GM19043 (cell line): ENCODE measurements at regions not wholly inside any gene's neighbourhood (a gene's known extent, or its start where the extent isn't known, plus 50 kb on each side); places are given as distances from the start of the nearest gene placed in this dataset.
"Not testable (repeated sequence)": the region's sequence is repeated elsewhere in the genome, so short reads cannot be mapped to it uniquely, and the experiment has no call there.

Source experiments
- ATAC-seq: cut with Tn5 transposase; IDR thresholded peaks from one replicate; pipeline ENCODE4 v1.9.1; 2021; ENCODE audit warnings: low read depth; ENCODE audit not compliant: unreplicated experiment

DNA sequence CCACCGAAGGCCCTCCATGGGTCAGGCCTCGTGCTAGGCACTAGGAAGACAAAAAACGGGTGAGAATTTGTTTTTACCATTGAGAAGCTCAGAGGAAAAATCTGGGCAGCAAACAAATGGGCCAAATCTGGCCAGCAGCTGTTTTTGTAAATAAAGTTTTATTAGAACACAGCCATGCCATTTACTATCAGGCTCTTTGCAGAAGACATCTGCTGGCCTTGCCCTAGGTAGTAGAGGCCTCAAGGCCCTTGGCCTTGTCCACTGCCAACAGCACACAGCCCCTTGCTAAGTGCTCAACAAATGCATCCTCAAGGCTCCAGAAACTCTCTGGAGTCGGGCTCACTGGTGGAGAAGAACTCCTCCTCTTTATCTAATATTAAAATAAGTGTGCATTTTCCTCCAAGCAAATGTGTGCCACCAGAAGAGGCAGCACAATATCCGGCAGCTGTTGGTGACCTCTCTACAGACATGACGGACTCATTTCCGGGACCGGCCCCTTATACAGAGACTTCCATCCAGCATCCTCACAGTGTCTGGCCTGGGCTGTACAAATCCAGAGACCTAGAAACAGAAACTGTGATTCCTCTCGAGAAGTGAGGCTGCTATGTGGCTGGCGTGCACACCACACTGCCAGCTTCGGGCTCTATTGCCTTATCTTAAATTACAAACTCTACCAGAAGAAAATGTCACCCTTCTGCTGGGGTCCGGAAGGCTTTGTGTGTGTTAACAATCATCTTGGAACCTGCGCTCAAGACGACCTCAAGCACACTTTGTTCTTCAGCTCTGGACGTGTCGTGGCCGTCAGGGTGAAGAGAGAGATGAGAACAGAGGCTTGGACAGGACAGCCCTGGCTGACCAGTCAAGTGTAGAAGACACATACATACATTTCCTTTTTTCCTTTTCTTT lies 203.9 kb downstream of the TOMM20 start:
- ATAC-seq = no peak

DNA sequence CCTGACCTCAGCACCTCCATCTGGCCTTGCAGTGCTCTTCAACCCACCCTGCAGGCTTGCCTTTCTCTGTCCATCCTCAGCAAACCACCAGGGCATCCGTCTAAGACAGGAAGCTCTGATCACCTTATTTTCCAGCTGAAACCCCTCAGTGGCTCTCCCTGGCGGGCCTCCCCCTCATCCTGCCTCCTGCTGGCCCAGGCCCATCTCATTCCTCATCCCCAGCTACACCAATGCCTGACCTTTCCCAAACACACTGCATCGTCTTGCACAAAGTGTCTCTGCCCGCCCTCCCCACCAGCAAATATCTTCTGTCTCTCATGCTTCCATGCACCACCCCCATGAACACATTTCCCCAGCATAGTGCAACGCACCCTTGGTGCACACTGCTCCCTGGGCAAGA lies 205.0 kb downstream of the TOMM20 start:
- no peak for ATAC-seq

DNA sequence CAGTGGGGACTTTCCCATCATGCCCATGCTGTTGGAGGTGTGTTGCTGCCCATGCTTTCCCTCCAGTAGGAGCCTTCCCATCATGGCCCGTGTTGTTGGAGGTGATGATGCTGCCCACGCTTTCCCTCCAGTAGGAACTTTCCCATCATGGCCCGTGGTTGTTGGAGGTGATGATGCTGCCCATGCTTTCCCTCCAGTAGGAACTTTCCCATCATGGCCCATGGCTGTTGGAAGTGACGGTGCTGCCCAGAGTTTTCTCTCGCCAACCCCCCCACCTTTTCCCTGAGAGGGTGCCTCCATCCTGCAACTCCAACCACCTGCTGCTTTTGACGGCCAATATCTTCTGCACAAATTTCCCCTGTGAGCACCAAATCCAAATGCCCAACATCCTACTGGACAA lies 205.7 kb downstream of the TOMM20 start:
- no peak for ATAC-seq

DNA sequence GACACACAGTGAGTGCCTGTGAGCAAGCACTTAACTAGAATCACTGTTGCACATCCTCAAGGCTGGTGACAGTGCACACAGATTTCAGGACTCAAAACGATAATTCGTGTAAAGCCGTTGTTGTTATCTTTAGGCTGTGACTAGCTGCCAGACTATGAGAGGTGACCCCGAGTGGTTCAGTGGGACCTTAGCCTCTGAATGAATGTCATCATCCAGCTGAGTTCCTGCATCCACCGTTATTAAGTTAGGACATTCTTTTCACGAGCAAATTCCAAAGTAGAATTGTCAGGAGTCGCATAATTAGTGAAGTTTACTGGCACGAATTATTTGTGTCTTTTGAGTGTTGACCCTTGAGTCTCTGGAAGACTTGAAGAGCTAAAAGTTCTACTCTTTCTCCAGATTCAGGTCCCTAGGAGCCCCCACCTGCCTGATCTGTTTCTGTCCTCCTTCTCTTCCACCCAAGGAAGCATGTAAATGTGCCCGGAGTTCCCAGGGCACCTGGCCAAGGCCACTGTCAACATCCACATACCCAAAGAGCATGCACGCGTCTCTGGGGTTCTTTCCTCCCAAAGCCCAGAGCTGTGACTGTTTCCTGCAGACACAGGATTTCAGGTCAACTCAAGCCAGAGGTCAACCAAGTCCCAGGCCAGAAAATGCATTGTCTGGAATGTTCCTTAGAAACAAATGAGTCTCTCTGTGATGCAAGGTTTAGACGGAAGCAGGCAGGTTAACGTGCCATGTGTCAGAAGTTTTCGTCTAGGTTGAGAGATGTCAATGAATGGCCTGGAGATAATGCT lies 207.2 kb downstream of the TOMM20 start:
- no peak for ATAC-seq

DNA sequence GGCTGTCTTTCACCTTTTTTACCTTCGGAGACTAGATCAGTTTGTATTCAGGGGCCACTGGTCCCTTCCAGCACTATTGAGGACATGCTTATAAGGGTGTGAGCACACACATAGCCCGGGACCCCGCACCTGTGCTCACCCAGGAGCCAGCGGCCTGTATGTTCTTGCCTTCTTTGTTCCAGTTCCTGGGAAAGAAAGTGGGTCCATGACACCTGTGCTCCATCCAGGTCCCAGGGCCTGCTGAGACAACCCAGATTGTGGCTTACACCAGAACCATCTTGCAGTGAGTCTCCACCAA lies 207.8 kb downstream of the TOMM20 start:
- no peak for ATAC-seq

DNA sequence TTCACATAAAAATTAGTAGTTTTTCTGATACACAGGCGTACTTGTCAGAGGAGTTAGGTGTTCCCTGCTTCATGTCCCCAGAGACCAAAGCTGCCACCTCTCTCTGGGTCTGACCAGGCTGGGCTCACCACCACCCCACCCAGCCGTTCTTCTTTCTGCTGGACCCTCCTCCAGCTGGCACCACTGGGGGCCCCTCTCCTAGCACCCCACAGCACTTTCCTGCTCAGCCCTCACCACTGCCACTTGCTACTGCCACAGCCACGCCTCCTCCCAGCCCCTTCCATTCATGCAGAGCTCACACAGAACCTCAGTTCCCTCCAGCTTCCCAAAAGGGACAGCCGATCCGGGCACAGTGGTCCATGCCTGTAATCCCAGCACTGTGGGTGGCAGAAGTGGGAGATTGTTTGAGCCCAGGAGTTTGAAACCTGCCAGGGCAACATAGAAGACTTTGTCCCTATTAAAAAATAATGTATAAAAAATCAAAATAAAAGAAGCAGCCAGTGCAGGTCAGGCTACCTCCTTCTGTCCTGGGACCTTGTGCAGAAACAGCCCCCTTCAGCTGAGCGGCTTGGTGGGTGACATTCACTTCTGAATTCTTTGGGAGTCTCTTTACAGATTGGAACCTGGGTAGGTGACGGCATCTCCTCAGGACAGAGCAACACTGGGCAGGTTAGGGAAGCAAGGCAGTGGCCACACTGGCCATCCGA lies 208.3 kb downstream of the TOMM20 start:
- no peak for ATAC-seq

DNA sequence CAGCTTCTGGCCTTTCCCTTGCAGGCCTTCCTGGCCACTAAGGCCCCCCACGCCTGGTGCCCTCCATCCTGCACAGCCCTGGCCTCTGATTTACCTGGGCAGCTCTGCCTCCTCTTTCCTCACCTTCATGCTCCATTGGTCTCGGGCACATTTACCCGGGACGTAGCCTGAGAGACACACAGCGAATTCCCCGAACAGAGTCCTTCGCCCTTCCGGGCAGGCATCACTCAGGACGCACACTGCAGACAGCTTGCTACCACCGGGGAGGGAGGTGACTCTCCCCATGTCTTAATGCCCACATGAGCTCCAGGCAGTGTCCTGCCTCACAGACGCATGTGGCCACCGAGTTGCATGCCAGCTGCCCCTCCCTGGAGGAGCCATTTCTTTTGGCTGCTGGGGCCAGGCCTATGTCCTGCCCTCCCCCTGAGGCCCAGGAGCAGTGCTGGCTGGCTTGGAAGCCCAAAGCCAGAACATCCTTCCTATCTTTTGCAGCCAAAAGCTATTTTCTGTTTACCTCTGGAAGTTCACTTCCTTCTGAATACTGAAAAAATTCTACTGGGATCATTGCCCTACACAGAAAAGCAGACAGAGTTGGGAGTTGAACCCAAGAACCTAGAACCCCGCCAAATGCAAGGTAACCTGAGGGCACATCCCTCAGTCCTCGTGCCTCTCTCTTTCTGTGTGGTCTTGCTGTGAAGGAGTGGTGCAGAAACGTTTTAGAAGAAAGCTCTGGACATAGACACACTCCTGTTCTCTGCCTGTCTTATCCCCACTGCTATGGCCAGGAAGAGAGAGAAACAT lies 209.5 kb downstream of the TOMM20 start:
- no peak for ATAC-seq

DNA sequence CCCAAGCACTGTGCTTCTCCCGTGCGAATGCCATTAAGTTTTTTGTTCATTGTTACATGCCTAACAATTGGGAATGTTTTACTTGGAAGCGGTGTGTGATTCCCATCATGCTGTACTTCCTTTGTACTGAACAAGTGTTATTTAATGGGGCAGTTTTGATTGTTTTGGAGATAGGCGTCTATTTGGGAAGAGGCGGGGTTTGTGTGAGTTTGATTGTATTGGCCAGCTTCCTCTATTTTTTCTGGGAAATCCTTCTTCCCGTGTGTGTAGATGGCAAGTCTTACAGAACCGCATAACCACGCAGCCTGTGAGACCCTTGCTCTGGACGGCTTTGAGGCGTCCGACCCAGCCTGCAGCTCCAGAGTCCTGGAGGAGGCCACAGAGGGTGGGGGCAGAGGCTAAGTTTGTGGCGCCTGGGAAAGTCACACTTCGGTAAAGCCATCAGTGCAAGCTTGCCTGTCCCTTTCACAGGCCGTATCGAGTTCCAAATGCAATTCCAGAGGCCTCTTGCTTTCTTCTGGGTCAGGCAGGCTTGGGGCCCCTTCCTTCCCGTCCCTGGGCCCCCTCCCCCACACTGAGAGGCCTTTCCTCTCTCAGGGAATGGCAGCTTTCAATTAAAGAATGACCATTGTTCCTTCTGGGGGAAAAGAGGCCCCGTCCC lies 210.3 kb downstream of the TOMM20 start:
- no peak for ATAC-seq

DNA sequence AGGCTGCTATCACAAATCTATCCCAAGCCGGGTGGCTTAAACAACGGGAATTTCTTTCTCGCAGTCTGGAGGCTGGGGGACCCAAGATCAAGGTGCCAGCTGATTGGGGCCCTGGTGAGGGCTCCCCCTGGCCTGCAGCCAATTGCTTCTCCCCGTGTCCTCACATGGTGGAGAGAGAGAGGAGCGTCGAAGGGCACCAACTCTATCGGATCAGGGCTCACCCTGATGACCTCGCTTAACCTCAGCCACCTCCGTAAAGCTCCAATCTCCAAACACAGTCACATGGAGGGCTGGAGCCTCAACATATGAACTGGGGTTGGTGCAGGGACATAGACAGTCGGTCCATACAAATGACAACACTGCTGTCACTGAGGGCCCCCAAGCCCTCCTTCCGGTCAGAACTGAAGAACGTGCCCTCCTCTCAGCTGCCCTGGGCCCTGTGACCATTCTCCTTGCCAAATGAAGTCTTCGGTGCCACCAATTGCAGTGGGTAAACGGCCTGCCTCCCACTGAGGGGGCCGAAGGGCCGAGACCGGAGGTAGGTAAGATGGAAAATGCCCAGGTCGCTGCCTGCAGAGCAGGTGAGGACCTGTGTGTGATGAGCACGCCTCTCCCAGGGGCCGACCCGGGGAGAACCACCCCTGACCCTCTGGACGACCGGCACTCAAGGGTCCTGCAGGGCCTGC lies 211.0 kb downstream of the TOMM20 start:
- no peak for ATAC-seq

DNA sequence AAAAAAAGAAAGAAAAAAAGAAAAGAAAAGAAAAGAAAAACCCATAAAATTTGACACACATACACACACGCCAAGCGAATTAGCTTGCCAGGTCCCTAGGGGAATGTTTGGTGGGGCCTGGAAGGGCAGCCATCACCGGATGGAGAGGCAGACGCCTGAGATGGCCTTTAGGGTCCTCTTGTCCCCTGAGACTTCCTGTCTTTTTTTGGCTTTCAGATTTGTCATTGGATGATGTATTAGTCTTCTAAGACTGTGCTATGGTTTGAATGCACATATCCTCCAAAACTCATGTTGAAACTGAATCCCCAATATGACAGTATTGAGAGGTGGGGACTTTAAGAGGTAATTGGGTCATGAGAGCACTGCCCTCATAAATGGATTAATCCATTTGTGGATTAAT lies 211.8 kb downstream of the TOMM20 start:
- no peak for ATAC-seq

DNA sequence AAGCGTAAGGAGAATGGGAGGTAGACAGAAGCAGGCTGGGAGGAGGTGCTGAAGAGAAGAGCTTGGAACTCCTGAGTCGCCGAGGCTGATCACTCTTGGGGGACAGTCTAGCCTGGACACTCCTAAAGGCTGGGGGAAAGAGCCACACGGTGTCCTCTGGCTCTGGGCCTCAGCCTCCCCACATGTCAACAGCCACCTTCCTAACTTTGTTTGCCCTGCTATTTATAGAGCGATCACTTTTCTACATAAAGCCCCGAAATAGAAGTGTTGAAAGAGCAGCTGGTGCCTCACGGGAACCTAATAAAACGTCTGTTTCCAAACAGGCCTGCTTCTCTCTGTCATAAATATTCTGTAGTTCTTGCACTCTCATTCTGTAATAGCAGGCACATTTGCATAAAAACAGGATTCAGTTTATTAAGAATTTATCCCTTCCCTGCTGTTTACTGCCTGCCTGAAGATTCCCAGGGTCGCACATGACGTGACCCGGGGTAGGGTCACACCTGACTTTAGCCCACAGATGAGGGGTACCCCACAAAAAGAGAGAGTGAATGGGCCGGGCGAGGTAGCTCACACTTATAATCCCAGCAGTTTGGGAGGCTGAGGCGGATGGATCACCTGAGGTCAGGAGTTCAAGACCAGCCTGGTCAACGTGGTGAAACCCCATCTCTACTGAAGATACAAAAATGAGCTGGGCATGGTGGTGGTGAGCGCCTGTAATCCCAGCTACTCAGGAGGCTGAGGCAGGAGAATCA lies 212.5 kb downstream of the TOMM20 start:
- ATAC-seq = no peak

DNA sequence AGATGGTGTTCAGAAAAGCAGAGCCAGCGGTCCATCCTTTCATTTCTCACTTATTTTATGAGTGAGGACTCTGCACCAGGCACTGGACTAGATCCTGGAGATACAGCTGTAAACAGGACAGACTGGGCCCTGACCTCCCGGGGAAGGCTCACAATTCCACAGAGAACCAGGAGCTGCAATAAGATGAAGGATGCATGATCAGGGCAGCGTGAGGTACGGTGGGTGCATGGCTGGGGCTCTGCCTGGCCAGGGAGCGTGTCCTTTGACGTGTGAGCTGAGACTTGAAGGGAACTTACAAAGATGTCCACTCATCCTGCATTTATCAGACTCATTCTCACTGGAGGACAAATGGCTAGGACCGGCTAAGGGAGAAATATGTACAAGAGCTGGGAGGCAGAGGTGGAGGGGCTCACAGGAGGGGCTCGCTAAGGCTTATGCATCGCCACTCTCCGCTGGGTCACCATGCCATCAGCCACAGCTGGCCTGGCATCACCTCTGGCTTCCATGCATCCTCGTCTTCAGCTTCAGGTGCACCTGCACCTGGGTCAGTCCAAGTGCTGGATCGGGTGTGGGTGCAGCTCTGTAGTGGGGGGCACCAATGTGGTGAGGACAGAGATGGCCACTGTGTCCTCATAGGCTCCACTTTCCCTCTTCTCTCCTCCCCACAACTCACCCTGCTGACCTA lies 213.9 kb downstream of the TOMM20 start:
- ATAC-seq = no peak

DNA sequence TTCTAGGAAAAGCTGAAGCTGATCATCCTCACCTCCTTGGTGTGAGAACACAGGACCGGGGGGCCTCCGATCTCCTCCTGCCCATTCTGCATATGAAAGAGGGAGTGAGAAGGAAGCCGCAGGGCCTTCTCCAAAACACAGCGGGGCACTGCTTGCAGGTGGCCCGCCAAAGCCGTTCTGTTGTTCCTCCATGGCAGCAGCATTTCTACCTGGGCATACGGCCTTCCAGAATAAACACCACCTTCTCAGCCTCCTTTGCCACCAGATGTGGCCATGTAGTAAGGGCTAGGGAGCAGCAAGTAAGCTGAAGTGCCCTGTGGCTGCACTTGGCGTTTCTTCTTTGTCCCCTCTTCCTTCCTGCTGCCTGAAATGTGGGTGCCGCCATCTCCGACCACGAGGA lies 214.9 kb downstream of the TOMM20 start:
- ATAC-seq = no peak

DNA sequence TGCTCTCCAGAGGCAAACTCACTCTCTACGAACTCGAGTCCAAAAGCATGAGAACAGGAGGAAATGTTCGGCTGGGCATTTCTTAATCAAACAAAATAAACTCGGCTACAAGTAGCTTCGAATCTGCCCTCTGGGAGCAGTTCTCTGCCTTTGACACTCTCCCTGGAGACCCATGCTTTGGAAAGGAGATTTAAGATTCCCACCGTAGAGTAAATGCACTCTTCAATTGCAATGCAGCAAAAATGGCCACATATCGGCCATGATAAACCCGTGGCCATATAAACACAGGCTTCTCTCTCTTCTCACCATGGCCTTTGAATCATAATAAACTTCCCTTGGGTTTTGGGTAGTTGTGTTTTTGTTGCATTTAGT lies 215.4 kb downstream of the TOMM20 start:
- ATAC-seq = no peak

DNA sequence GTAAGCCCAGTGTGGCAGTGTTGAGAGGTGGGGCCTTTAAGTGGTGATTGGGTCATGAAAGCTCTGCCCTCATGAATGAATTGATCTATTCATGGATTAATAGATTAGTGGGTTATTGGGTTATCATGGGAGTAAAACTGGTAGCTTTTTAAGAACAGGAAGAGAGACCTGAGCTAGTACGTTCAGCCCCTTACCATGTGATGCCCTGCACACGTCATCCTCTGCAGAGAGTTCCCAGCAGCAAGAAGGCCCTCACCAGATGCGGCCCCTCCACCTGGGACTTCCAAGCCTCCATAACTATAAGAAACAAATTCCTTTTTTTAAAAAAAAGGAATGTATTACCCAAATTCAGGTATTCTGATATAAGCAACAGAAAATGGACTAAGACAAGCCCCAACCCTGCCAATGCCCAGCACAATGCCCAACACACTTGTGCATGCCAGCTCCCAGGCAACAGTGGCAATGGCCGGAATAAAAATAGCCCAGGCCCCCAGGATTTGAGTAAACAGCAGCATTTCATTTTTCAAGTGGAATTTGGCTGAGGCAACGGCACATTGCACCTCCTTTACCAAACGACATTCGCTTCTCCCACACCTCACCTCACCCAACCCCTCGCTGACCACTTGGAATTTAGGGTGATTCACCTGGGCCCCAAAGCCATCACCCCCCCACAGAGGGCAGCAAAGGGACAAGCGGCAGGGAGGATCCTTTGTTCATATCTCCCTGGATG lies 215.9 kb downstream of the TOMM20 start:
- no peak for ATAC-seq

DNA sequence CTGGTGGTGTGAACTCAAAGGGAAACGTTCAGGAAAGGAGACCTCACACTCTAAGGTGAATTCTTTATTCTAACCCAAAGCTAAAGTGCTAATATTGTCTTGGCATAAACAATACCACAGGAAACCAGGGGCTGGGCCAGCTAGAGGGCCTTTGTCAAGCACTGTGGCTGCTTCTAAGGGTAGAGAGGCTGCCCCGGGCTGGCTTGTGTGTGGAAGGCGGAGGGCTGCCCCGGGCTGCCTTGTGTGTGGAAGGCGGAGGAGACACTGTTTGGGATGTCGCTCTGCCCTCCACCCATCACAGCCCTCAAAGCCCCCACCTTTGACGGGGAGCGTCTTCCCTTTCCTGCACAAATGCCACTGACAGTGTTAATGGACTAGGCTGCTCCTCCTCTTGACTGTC lies 216.8 kb downstream of the TOMM20 start:
- no peak for ATAC-seq

DNA sequence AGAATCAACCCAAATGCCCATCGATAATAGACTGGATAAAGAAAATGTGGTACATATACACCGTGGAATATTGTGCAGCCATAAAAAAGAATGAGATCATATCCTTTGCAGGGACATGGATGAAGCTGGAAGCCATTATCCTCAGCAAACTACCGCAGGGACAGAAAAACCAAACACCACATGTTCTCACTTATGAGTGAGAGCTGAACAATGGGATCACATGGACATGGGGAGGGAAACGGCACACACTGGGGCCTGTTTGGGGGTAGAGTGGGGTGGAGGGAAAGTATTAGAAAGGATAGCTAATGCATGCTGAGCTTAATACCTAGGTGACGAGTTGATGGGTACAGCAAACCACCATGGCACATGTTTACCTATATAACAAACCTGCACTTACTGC lies 217.5 kb downstream of the TOMM20 start:
- not testable (repeated sequence) for ATAC-seq

DNA sequence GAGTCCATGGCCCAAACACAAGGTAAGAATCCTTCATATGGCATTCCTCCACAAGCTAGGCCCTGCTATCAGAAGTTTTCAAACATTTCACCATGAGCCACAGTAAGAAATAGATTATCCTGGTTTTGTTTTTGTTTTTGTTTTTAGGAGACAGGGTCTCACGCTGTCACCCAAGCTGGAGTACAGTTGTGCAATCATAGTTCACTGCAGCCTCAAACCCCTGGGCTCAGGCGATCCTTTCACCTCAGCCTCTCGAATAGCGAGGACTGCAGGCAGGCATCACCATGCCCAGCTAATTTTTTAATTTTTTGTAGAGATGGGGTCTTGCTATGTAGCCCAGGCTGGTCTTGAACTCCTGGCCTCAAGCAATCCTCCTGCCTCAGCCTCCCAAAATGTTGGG lies 218.8 kb downstream of the TOMM20 start:
- ATAC-seq = no peak
